ENCODE measurements at regions not wholly inside any gene's neighbourhood (a gene's known extent, or its start where the extent isn't known, plus 50 kb on each side); places are given as distances from the start of the nearest gene placed in this dataset.

DNA sequence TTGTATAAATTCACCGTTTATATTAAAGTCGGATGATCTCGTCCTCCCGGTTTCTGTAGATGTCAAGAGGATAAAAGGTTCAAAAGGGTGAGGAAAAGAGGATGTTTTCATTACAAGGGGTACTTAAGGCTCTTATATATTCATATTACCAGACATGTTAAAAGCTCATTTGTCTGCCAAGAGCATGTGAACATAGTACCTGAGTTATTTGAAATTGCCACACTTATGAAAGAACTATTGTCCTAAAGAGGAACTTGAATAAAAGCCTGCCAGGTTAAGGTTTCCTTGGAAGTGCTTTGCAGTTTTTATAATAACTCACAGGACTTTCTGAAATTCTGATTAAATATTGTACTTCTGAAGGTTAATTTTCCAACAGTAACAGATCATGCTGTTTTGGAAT, 1915.1 kb downstream of the MAT2B start:
- no peak overlapping the region for H3K4me3 ChIP-seq (ENCODE audit: low read depth, low read length)
- no peak for DNase-seq (ENCODE audit: low read depth)
- TF ChIP-seq, protein P1, sequence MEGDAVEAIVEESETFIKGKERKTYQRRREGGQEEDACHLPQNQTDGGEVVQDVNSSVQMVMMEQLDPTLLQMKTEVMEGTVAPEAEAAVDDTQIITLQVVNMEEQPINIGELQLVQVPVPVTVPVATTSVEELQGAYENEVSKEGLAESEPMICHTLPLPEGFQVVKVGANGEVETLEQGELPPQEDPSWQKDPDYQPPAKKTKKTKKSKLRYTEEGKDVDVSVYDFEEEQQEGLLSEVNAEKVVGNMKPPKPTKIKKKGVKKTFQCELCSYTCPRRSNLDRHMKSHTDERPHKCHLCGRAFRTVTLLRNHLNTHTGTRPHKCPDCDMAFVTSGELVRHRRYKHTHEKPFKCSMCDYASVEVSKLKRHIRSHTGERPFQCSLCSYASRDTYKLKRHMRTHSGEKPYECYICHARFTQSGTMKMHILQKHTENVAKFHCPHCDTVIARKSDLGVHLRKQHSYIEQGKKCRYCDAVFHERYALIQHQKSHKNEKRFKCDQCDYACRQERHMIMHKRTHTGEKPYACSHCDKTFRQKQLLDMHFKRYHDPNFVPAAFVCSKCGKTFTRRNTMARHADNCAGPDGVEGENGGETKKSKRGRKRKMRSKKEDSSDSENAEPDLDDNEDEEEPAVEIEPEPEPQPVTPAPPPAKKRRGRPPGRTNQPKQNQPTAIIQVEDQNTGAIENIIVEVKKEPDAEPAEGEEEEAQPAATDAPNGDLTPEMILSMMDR (IDR thresholded peaks at IDR 0.05; ENCODE audit: insufficient read depth, low read length): no peak

DNA sequence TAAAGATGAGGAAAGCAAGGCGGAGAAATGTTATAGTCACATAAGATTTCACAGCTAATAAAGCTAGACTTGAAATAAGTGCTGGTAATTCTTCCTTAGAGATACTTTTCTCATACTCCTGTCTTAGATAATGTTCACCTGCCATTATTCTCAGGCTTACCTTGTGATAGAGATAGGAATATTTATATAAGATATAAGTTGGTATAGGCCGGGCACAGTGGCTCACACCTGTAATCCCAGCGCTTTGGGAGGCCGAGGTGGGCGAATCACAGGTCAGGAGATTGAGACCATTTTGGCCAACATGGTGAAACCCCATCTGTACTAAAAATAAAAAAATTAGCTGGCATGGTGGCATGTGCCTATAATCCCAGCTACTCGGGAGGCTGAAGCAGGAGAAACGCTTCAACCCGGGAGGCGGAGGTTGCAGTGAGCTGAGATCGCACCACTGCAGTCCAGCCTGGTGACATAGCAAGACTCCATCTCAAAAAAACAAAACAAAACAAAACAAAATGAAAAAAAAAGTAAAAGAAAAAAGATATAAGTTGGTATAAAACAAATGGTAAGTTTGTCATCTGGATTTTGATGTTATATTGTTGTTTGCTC, 1918.4 kb downstream of the MAT2B start:
- no peak for DNase-seq (ENCODE audit: low read depth)
- TF ChIP-seq, protein P1 (IDR thresholded peaks at IDR 0.05; ENCODE audit: insufficient read depth, low read length): no peak
- no peak overlapping the region for H3K4me3 ChIP-seq (ENCODE audit: low read depth, low read length)

DNA sequence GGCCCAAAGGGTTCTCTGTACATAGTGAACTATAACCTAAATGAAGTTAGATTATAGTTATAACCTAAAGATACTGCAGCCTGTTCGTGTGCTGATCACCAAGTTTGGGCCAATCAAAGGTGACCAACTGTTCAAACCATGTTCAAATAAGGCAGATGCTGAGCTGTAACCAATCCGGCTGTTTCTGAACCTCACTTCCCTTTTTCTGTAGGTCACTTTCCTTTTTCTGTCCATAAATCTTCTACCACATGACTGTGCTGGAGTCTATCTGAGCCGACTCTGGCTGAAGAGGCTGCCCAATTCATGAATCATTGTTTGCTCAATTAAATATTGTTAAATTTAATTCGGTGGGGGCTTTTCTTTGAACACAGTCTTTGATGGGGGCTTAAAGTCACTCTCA, 1920.2 kb downstream of the MAT2B start:
- TF ChIP-seq, protein P1 (IDR thresholded peaks at IDR 0.05; ENCODE audit: insufficient read depth, low read length): no peak
- H3K4me3 ChIP-seq (ENCODE audit: low read depth, low read length): no peak overlapping the region
- no peak for DNase-seq (ENCODE audit: low read depth)

DNA sequence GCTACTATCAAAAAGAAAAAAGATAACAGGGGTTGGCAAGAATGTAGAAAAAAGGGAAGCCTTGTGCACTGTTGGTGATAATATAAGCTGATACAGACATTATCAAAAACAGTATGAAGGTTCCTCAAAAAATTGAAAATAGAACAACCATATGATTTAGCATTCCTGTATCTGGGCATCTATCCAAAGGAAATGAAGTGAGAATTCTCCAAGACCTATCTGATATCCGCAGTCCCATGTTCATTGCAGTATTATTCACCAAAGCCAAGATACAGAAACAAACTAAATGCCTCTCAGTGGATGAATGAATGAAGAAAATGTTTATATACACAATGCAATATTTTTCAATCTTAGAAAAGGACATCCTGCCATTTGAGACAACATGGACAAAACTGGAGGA, 1943.3 kb downstream of the MAT2B start:
- peak; percentile 5 for DNase-seq (ENCODE audit: low read depth)
- TF ChIP-seq, protein P1 (IDR thresholded peaks at IDR 0.05; ENCODE audit: insufficient read depth, low read length): no peak
- H3K4me3 ChIP-seq (ENCODE audit: low read depth, low read length): no peak overlapping the region

DNA sequence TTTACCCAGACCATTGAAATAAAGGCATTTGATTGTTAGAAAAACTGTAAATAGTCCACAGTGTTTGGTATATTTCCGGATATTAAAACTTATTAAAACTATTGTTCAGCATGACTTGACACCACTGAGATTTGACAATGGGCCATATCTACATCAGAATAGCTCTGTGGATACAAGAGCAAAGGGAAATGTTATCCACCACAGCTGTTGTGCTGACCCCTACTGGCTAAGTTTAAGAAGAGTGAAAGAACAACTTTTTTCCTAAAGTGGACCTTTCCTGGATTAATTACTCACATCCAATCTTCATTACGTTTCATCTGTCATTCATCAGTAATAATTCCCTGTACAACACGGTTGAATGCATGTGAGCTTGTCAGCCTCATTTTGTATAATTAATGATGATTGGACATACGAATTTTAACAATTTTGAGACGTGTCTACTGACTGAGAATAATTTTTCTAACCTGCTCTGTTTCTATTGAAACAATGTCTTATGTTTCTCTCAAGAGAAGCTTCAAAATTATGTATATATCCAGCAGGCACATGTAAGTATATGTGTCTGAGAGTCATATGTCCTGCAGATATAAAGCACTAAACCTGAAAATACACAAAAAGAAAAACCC, 1952.6 kb downstream of the MAT2B start:
- DNase-seq (ENCODE audit: low read depth): peak; percentile 69
- TF ChIP-seq, protein P1 (IDR thresholded peaks at IDR 0.05; ENCODE audit: insufficient read depth, low read length): peak; percentile 62
- H3K4me3 ChIP-seq (ENCODE audit: low read depth, low read length): no peak overlapping the region

DNA sequence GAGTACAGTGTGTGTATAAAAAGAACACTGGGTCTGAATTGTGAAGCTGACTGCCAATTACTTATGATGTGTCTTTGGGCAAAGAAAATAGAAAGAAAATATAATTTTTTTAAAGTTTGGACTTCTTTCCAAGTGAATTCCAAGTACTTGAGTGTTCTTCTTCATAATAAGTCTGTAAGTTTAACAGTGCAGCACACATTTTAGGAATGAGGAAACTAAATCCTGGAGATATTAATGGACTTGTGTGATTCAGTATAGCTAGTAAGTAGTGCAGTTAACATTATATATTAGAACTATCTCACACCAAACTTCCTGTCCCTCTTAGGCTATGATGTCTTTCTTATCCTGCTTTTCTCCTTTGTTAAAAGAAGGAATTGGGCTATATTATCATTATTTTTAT, 1953.8 kb downstream of the MAT2B start:
- DNase-seq (ENCODE audit: low read depth): peak; percentile 44
- no peak overlapping the region for H3K4me3 ChIP-seq (ENCODE audit: low read depth, low read length)
- TF ChIP-seq, protein P1 (IDR thresholded peaks at IDR 0.05; ENCODE audit: insufficient read depth, low read length): no peak
